ENCODE measurements at regions not wholly inside any gene's neighbourhood (a gene's known extent, or its start where the extent isn't known, plus 50 kb on each side); places are given as distances from the start of the nearest gene placed in this dataset.

GRCh38 chr4:11799196-11799595, 370.5 kb upstream of the HS3ST1 start:
- no peaks in the 10 kb centered on the region for H3K79me2 ChIP-seq (ENCODE audit: insufficient read depth)
- no peak overlapping the region for H3K27ac ChIP-seq (ENCODE audit: low read depth in 2 of 2, low read length in 1 of 2)
- no peaks in the 10 kb centered on the region for H3K4me1 ChIP-seq (ENCODE audit: control insufficient read depth in 1 of 2, insufficient read depth in 2 of 2, low read depth in 1 of 2, low read length in 1 of 2)
- no peaks in the 10 kb centered on the region for H3K27me3 ChIP-seq (ENCODE audit: insufficient read depth)
- H3F3A ChIP-seq (replicated peaks; ENCODE audit: insufficient read depth), result no peaks in the 10 kb centered on the region
- H3K4me2 ChIP-seq, result no peak overlapping the region
- H3K9ac ChIP-seq, result no peak overlapping the region
- H3K9me2 ChIP-seq, result no peaks in the 10 kb centered on the region
- no peak overlapping the region for H3K4me3 ChIP-seq (ENCODE audit: low read depth in 2 of 2, low read length in 1 of 2)
- no peak overlapping the region for H2AFZ ChIP-seq (ENCODE audit: low read depth)
- POLR2A ChIA-PET, result no interaction called here
- no peaks in the 10 kb centered on the region for H3K9me3 ChIP-seq
- H4K20me1 ChIP-seq (ENCODE audit: insufficient read depth), result no peaks in the 10 kb centered on the region
- WGBS (ENCODE audit: low lambda C conversion rate), result 7% methylated on average over 1 of the region's 1 CpG
- CTCF ChIA-PET, result no interaction called here
- TF ChIP-seq TAF1 (IDR thresholded peaks at IDR 0.05; ENCODE audit: borderline replicate concordance, low read depth, low read length) (no peak), TEAD4 (IDR thresholded peaks at IDR 0.05; ENCODE audit: borderline replicate concordance, insufficient read depth) (no peak)
- H3K36me3 ChIP-seq (replicated peaks in 1 of 2; ENCODE audit: control insufficient read depth in 1 of 2, insufficient read depth in 2 of 2, low read length in 1 of 2), result no peaks in the 10 kb centered on the region
- DNase-seq, result no peak

GRCh38 chr4:11791797-11792196, 363.1 kb upstream of the HS3ST1 start:
- no peaks in the 10 kb centered on the region for H3K9me3 ChIP-seq
- no peaks in the 10 kb centered on the region for H4K20me1 ChIP-seq (ENCODE audit: insufficient read depth)
- H2AFZ ChIP-seq (ENCODE audit: low read depth), result no peak overlapping the region
- H3K36me3 ChIP-seq (replicated peaks in 1 of 2; ENCODE audit: control insufficient read depth in 1 of 2, insufficient read depth in 2 of 2, low read length in 1 of 2), result no peaks in the 10 kb centered on the region
- H3K4me3 ChIP-seq (ENCODE audit: low read depth in 2 of 2, low read length in 1 of 2), result no peak overlapping the region
- 13% methylated on average over 3 of the region's 3 CpGs for WGBS (ENCODE audit: low lambda C conversion rate)
- no peak overlapping the region for H3K4me2 ChIP-seq
- no peak overlapping the region for H3K9ac ChIP-seq
- no peaks in the 10 kb centered on the region for H3F3A ChIP-seq (replicated peaks; ENCODE audit: insufficient read depth)
- no peaks in the 10 kb centered on the region for H3K9me2 ChIP-seq
- TF ChIP-seq EZH2phosphoT487 (IDR thresholded peaks at IDR 0.05; ENCODE audit: borderline replicate concordance, low read depth), result no peak
- TF ChIP-seq REST (IDR thresholded peaks at IDR 0.05; ENCODE audit: low read depth, low read length), result no peak
- no peak for TF ChIP-seq ELF1 (IDR thresholded peaks at IDR 0.05)
- TF ChIP-seq ZBTB33 (IDR thresholded peaks at IDR 0.05; ENCODE audit: borderline replicate concordance, low read depth), result no peak
- ChIA-PET POLR2A (no interaction called here), CTCF (no interaction called here)
- no peak overlapping the region for H3K27ac ChIP-seq (ENCODE audit: low read depth in 2 of 2, low read length in 1 of 2)
- no peak for DNase-seq
- no peaks in the 10 kb centered on the region for H3K27me3 ChIP-seq (ENCODE audit: insufficient read depth)
- no peaks in the 10 kb centered on the region for H3K4me1 ChIP-seq (ENCODE audit: control insufficient read depth in 1 of 2, insufficient read depth in 2 of 2, low read depth in 1 of 2, low read length in 1 of 2)
- no peaks in the 10 kb centered on the region for H3K79me2 ChIP-seq (ENCODE audit: insufficient read depth)
